ENCODE measurements at regions not wholly inside any gene's neighbourhood (a gene's known extent, or its start where the extent isn't known, plus 50 kb on each side); places are given as distances from the start of the nearest gene placed in this dataset.

GRCh38 chr6:28738396-28738765 is 185.4 kb downstream of the TRIM27 start:
- TF ChIP-seq EZH2 (IDR thresholded peaks at IDR 0.05; ENCODE audit: borderline replicate concordance, low read depth, low read length, poor library complexity, severe bottlenecking), result no peak
- no peak for TF ChIP-seq CTCF (conservative IDR thresholded peaks at IDR 0.05; ENCODE audit: low read depth, low read length)
- Histone ChIP-seq H3K27ac (ENCODE audit: low read depth, low read length, poor library complexity, severe bottlenecking) (no peak overlapping the region), H3K9me3 (ENCODE audit: low read depth, low read length, poor library complexity, severe bottlenecking) (no peaks in the 10 kb centered on the region), H3K36me3 (ENCODE audit: insufficient read depth, low read length, poor library complexity, severe bottlenecking) (no peaks in the 10 kb centered on the region), H3K27me3 (replicated peaks; ENCODE audit: insufficient read depth, low read depth, low read length, poor library complexity) (peaks cover 5% of the 10 kb centered on the region), H3K4me3 (ENCODE audit: low read depth, low read length, poor library complexity, severe bottlenecking) (no peak overlapping the region), H3K4me1 (ENCODE audit: insufficient read depth, low read length, poor library complexity, severe bottlenecking) (no peaks in the 10 kb centered on the region)
- ChIA-PET CTCF (no interaction called here), POLR2A (ENCODE audit: low non-redundant PET) (no interaction called here)
- DNase-seq (ENCODE audit: low spot score), result no peak
- no TSS peak for BruUV-seq (replicated peaks)
- intact Hi-C loops (cut with micrococcal nuclease; ENCODE audit: unreplicated experiment), result no loop called here

- DNase-seq (ENCODE audit: low spot score), result no peak
- H3K27ac ChIP-seq (ENCODE audit: low read depth, low read length, poor library complexity, severe bottlenecking), result no peak overlapping the region
- TF ChIP-seq EZH2 (IDR thresholded peaks at IDR 0.05; ENCODE audit: borderline replicate concordance, low read depth, low read length, poor library complexity, severe bottlenecking) (no peak), CTCF (conservative IDR thresholded peaks at IDR 0.05; ENCODE audit: low read depth, low read length) (no peak)
- H3K27me3 ChIP-seq (replicated peaks; ENCODE audit: insufficient read depth, low read depth, low read length, poor library complexity), result no peaks in the 10 kb centered on the region
- CTCF ChIA-PET, result no interaction called here
- H3K9me3 ChIP-seq (ENCODE audit: low read depth, low read length, poor library complexity, severe bottlenecking), result no peaks in the 10 kb centered on the region
- H3K36me3 ChIP-seq (ENCODE audit: insufficient read depth, low read length, poor library complexity, severe bottlenecking), result no peaks in the 10 kb centered on the region
- no TSS peak for BruUV-seq (replicated peaks)
- intact Hi-C loops (cut with micrococcal nuclease; ENCODE audit: unreplicated experiment), result loop anchor here (10.0 kb wide), 1 partner anchor 203 kb away; no protein-coding TSS in a partner anchor
- POLR2A ChIA-PET (ENCODE audit: low non-redundant PET), result no interaction called here
- no peak overlapping the region for H3K4me3 ChIP-seq (ENCODE audit: low read depth, low read length, poor library complexity, severe bottlenecking)
- no peaks in the 10 kb centered on the region for H3K4me1 ChIP-seq (ENCODE audit: insufficient read depth, low read length, poor library complexity, severe bottlenecking)
Observed at GRCh38 chr6:28741363-28741762, 182.4 kb downstream of the TRIM27 start.

DNA sequence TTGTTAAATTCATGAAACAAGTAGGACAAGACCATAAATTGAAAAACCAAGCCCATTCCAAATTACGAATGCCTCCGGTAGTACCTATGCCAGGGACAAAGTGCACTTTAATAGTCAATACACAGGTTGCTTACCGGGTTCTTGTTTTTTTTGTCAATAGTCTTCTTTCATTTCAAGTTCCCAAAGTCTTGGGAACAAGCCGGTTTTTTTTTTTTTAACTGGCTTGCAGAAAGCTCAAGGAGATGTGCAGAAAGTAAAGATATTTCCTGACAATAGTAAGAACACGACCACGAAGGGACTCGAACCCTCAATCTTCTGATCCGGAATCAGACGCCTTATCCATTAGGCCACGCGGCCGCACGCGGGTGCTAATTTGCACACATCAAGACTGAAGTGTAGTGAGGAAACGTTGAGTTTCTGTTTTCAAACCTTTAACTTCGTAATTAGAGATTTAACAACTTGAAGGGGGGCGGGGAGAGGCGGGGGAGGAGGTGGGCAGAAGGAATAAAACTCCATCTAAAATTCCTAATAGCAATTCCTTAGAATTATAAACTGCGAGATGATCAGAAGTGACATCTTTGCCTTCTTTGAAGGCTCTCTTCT is 181.0 kb downstream of the TRIM27 start:
- no peak for TF ChIP-seq EZH2 (IDR thresholded peaks at IDR 0.05; ENCODE audit: borderline replicate concordance, low read depth, low read length, poor library complexity, severe bottlenecking)
- TF ChIP-seq CTCF (conservative IDR thresholded peaks at IDR 0.05; ENCODE audit: low read depth, low read length), result no peak
- no TSS peak for BruUV-seq (replicated peaks)

More for the DNA sequence above, 181.0 kb downstream of the TRIM27 start:
- POLR2A ChIA-PET (ENCODE audit: low non-redundant PET), result no interaction called here
- peak; percentile 90 for DNase-seq (ENCODE audit: low spot score)
- CTCF ChIA-PET, result interaction anchor here (0.7 kb wide), 1 partner anchor 990 kb away, joined by 11 read pairs; no protein-coding TSS in a partner anchor
- Histone ChIP-seq H3K27me3 (replicated peaks; ENCODE audit: insufficient read depth, low read depth, low read length, poor library complexity) (no peaks in the 10 kb centered on the region), H3K36me3 (ENCODE audit: insufficient read depth, low read length, poor library complexity, severe bottlenecking) (no peaks in the 10 kb centered on the region), H3K9me3 (ENCODE audit: low read depth, low read length, poor library complexity, severe bottlenecking) (no peaks in the 10 kb centered on the region), H3K4me1 (ENCODE audit: insufficient read depth, low read length, poor library complexity, severe bottlenecking) (no peaks in the 10 kb centered on the region), H3K4me3 (ENCODE audit: low read depth, low read length, poor library complexity, severe bottlenecking) (no peak overlapping the region), H3K27ac (ENCODE audit: low read depth, low read length, poor library complexity, severe bottlenecking) (no peak overlapping the region)
- intact Hi-C loops (cut with micrococcal nuclease; ENCODE audit: unreplicated experiment), result loop anchor here (10.0 kb wide), 1 partner anchor 202 kb away; no protein-coding TSS in a partner anchor
